A673 (cell line): ENCODE measurements at regions not wholly inside any gene's neighbourhood (a gene's known extent, or its start where the extent isn't known, plus 50 kb on each side); places are given as distances from the start of the nearest gene placed in this dataset.

Source experiments
- BruUV-seq: library from RNA; stranded (reverse); fragments of 400-500 nt; replicated peaks from 2 replicates; lab custom pipeline; 2021; lab: Mats Ljungman, UMichigan
- CTCF ChIA-PET: fragments of 300-600 bp; sonication (Branson Sonifier 250); formaldehyde crosslinking; loops from one replicate; lab custom pipeline; 2022; ENCODE audit warnings: antibody characterized with exemption; lab: Charles Lee
- POLR2A ChIA-PET: fragments of 300-600 bp; sonication (Branson Sonifier 250); formaldehyde crosslinking; loops from one replicate; lab custom pipeline; 2022; ENCODE audit warnings: antibody characterized with exemption; ENCODE audit not compliant: low non-redundant PET; lab: Charles Lee
- DNase-seq: peaks from one replicate; pipeline ENCODE4 v3.0.0-alpha.2; 2015; ENCODE audit warnings: low spot score
- H3K27ac ChIP-seq: fragments of 200-600 bp; sonication (generic); 2 replicates; pipeline ENCODE4 v1.5.1; 2016; ENCODE audit warnings: mixed run types, low read depth, mild to moderate bottlenecking, mixed read lengths, antibody characterized with exemption, low read length; ENCODE audit not compliant: poor library complexity, severe bottlenecking
- H3K27me3 ChIP-seq: fragments of 200-600 bp; sonication (generic); replicated peaks from 2 replicates; pipeline ENCODE4 v1.6.1; 2017; ENCODE audit warnings: mixed run types, low read depth, mild to moderate bottlenecking, mixed read lengths, antibody characterized with exemption, low read length; ENCODE audit not compliant: insufficient read depth, poor library complexity
- H3K36me3 ChIP-seq: fragments of 200-600 bp; sonication (generic); 2 replicates; pipeline ENCODE4 v1.6.1; 2016; ENCODE audit warnings: mixed run types, mild to moderate bottlenecking, mixed read lengths, antibody characterized with exemption, low read length; ENCODE audit not compliant: insufficient read depth, poor library complexity, severe bottlenecking
- H3K4me1 ChIP-seq: fragments of 200-600 bp; sonication (generic); 2 replicates; pipeline ENCODE4 v1.6.1; 2017; ENCODE audit warnings: mixed run types, mild to moderate bottlenecking, mixed read lengths, antibody characterized with exemption, low read length; ENCODE audit not compliant: insufficient read depth, poor library complexity, severe bottlenecking
- H3K4me3 ChIP-seq: fragments of 200-600 bp; sonication (generic); 2 replicates; pipeline ENCODE4 v1.5.1; 2016; ENCODE audit warnings: low read depth, mixed run types, mild to moderate bottlenecking, mixed read lengths, low read length; ENCODE audit not compliant: poor library complexity, severe bottlenecking
- H3K9me3 ChIP-seq: fragments of 200-600 bp; sonication (generic); 2 replicates; pipeline ENCODE4 v1.6.1; 2016; ENCODE audit warnings: mixed run types, low read depth, mild to moderate bottlenecking, mixed read lengths, antibody characterized with exemption, low read length; ENCODE audit not compliant: poor library complexity, severe bottlenecking
- EZH2 ChIP-seq: fragments of 200-600 bp; sonication (generic); IDR thresholded peaks from 2 replicates; pipeline ENCODE4 v1.6.1; 2017; ENCODE audit warnings: borderline replicate concordance, low read depth, mild to moderate bottlenecking, mixed read lengths, antibody characterized with exemption, low read length; ENCODE audit not compliant: poor library complexity, severe bottlenecking
- intact Hi-C: fragments of 100-400 bp; cut with micrococcal nuclease; formaldehyde crosslinking; loops from one replicate; pipeline ENCODE4 v1.10.0; 2022; ENCODE audit not compliant: unreplicated experiment
- TF ChIP-seq, protein P1 (sequence below): fragments of 300-800, 200-600 bp; sonication (generic); conservative IDR thresholded peaks from 2 replicates; pipeline ENCODE4 v1.5.1; 2017; ENCODE audit warnings: low read depth, mild to moderate bottlenecking, antibody characterized with exemption, low read length, moderate library complexity, mixed read lengths

DNA sequence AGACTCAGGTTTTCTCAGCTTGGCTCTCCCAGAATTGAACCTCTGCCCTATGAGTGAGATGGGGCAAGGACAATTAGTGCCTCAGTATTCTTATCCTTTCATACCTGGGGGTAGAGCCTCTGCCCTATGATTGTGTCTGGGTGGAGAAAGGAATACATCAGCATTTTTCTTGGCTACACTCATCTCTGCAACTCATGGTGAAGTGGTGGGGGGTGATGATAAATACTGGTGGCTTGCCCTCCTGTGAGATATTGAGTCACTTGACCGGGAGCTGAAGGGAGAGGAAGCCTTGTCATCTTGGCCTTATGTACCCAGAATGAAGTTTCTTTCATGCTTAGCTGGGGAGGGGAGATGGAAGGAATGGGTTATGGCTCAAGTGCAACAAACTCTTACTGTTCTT lies 71.3 kb upstream of the ENOX2 start:
- no TSS peak for BruUV-seq
- Histone ChIP-seq H3K27ac (no peak overlapping the region), H3K9me3 (no peaks in the 10 kb centered on the region), H3K4me3 (no peak overlapping the region), H3K4me1 (no peaks in the 10 kb centered on the region), H3K36me3 (no peaks in the 10 kb centered on the region), H3K27me3 (no peaks in the 10 kb centered on the region)
- DNase-seq = no peak
- ChIA-PET POLR2A (interaction anchor here (0.6 kb wide), 1 partner anchor 9 kb away, joined by 19 read pairs; no protein-coding TSS in a partner anchor), CTCF (no interaction called here)
- no peak for TF ChIP-seq EZH2
- intact Hi-C loops = no loop called here

DNA sequence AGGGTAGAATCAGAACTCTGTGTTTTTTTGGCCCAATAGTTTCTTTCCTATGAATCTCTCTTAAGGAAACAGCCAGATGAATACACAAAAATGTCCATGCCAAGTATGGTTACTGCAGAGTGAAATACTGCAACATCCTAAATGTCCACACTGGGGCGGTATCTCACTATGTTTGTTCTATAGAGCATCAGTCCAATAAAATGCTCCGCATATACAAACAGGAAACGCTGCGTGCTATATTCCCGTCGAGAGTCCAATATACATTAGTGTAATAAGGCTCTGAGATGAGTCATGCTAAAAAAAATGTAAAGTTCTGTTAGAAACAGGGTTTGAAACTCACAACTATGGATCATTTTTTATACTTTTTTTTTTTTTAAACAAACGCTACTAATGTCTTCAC lies 72.9 kb upstream of the ENOX2 start:
- no TSS peak for BruUV-seq
- H3K36me3 ChIP-seq = no peaks in the 10 kb centered on the region
- ChIA-PET POLR2A (no interaction called here), CTCF (no interaction called here)
- no peak for TF ChIP-seq EZH2
- TF ChIP-seq, protein P1, sequence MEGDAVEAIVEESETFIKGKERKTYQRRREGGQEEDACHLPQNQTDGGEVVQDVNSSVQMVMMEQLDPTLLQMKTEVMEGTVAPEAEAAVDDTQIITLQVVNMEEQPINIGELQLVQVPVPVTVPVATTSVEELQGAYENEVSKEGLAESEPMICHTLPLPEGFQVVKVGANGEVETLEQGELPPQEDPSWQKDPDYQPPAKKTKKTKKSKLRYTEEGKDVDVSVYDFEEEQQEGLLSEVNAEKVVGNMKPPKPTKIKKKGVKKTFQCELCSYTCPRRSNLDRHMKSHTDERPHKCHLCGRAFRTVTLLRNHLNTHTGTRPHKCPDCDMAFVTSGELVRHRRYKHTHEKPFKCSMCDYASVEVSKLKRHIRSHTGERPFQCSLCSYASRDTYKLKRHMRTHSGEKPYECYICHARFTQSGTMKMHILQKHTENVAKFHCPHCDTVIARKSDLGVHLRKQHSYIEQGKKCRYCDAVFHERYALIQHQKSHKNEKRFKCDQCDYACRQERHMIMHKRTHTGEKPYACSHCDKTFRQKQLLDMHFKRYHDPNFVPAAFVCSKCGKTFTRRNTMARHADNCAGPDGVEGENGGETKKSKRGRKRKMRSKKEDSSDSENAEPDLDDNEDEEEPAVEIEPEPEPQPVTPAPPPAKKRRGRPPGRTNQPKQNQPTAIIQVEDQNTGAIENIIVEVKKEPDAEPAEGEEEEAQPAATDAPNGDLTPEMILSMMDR = peak; percentile 78
- no peaks in the 10 kb centered on the region for H3K4me1 ChIP-seq
- intact Hi-C loops = loop anchor here (2.0 kb wide), 2 partner anchors 651 to 701 kb away; no protein-coding TSS in a partner anchor
- H3K27ac ChIP-seq = no peak overlapping the region
- H3K27me3 ChIP-seq = no peaks in the 10 kb centered on the region
- H3K4me3 ChIP-seq = no peak overlapping the region
- no peaks in the 10 kb centered on the region for H3K9me3 ChIP-seq
- DNase-seq = peak; percentile 78

DNA sequence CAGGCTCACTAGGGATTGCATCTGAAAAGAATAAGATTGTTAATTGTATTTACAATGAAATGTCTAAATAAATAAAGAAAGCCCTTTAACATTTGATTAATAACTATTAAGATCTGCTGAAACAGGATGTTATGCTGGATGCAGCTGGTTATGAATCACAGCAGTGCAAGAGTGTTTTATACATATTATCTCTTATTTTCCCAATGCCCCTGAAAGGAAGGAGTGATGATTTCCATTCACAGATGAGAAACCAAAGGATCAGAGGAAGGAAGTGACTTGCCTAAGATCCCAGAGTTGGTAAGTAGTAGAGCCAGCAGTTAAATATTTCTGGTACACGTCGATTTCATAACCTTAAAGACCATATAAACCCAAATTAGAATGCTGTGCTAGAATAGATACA lies 76.3 kb upstream of the ARHGAP36 start:
- H3K4me1 ChIP-seq = no peaks in the 10 kb centered on the region
- no peaks in the 10 kb centered on the region for H3K27me3 ChIP-seq
- H3K36me3 ChIP-seq = no peaks in the 10 kb centered on the region
- TF ChIP-seq EZH2 = no peak
- TF ChIP-seq, protein P1 = no peak
- intact Hi-C loops = no loop called here
- H3K27ac ChIP-seq = no peak overlapping the region
- CTCF ChIA-PET = no interaction called here
- no peaks in the 10 kb centered on the region for H3K9me3 ChIP-seq
- DNase-seq = no peak
- POLR2A ChIA-PET = no interaction called here
- BruUV-seq = no TSS peak
- H3K4me3 ChIP-seq = no peak overlapping the region

DNA sequence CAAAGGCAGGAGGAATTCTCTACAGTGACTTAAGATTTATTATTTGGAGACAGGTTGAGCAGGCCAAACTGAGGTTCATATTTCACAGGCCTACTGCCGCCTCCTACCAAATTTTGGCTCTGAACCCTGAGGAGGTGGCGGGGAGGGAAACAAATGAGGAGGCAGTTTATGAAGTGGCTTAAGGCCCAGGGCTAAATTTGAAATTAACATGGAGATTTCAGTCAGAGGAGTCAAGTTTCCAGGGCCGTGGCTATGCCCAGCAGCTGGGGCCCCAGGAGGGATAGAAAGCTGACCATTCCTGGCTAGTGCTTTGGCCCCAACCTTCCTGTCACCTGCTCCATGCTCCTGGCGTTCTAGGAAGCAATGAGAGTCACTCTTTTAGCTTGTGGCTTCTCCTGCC lies 73.4 kb upstream of the ARHGAP36 start:
- no peaks in the 10 kb centered on the region for H3K27me3 ChIP-seq
- intact Hi-C loops = no loop called here
- DNase-seq = no peak
- no peaks in the 10 kb centered on the region for H3K36me3 ChIP-seq
- TF ChIP-seq EZH2 = no peak
- TF ChIP-seq, protein P1 = no peak
- ChIA-PET POLR2A (no interaction called here), CTCF (no interaction called here)
- no TSS peak for BruUV-seq
- H3K9me3 ChIP-seq = no peaks in the 10 kb centered on the region
- H3K4me3 ChIP-seq = no peak overlapping the region
- H3K4me1 ChIP-seq = no peaks in the 10 kb centered on the region
- no peak overlapping the region for H3K27ac ChIP-seq
